NCI-H82 (cell line): ENCODE measurements at regions not wholly inside any gene's neighbourhood (a gene's known extent, or its start where the extent isn't known, plus 50 kb on each side); places are given as distances from the start of the nearest gene placed in this dataset.

Experiments
- DNase-seq: peaks from one replicate; lab custom pipeline; 2025; lab: John Stamatoyannopoulos, UW

- DNase-seq, result peak; percentile 34
These were observed 106.3 kb upstream of the SSBP2 start for GRCh38 chr5:81856948-81857928.

- DNase-seq, result no peak
These were observed 104.7 kb upstream of the SSBP2 start for GRCh38 chr5:81855591-81855990.

GRCh38 chr5:81854915-81855314 is 104.0 kb upstream of the SSBP2 start:
- DNase-seq, result no peak

- DNase-seq, result no peak
These were observed 103.6 kb upstream of the SSBP2 start for GRCh38 chr5:81854485-81854884.

- DNase-seq, result no peak
These were observed 102.1 kb upstream of the SSBP2 start for GRCh38 chr5:81853030-81853357.

- peak; percentile 6 for DNase-seq
These were observed 101.6 kb upstream of the SSBP2 start for GRCh38 chr5:81852291-81853029.

- DNase-seq, result peak; percentile 95
These were observed 100.7 kb upstream of the SSBP2 start for GRCh38 chr5:81851481-81852178.

- peak; percentile 28 for DNase-seq
These were observed 99.8 kb upstream of the SSBP2 start for GRCh38 chr5:81850501-81851357.

- DNase-seq, result peak; percentile 12
These were observed 99.0 kb upstream of the SSBP2 start for GRCh38 chr5:81849770-81850367.

GRCh38 chr5:81848362-81848880 is 97.5 kb upstream of the SSBP2 start:
- no peak for DNase-seq

- no peak for DNase-seq
These were observed 95.4 kb upstream of the SSBP2 start for GRCh38 chr5:81846301-81846700.

GRCh38 chr5:81843845-81844244 is 92.9 kb upstream of the SSBP2 start:
- no peak for DNase-seq

GRCh38 chr5:81842795-81843398 is 92.0 kb upstream of the SSBP2 start:
- DNase-seq, result peak; percentile 33

GRCh38 chr5:81839034-81839433 is 88.1 kb upstream of the SSBP2 start:
- DNase-seq, result no peak

GRCh38 chr5:81838307-81838906 is 87.5 kb upstream of the SSBP2 start:
- DNase-seq, result peak; percentile 41

- DNase-seq, result no peak
These were observed 86.9 kb upstream of the SSBP2 start for GRCh38 chr5:81837667-81838306.

- DNase-seq, result no peak
These were observed 85.0 kb upstream of the SSBP2 start for GRCh38 chr5:81835814-81836367.

GRCh38 chr5:81834021-81834660 is 83.2 kb upstream of the SSBP2 start:
- no peak for DNase-seq

GRCh38 chr5:81830596-81830995 is 79.7 kb upstream of the SSBP2 start:
- DNase-seq, result no peak
